ENCODE measurements at regions not wholly inside any gene's neighbourhood (a gene's known extent, or its start where the extent isn't known, plus 50 kb on each side); places are given as distances from the start of the nearest gene placed in this dataset.

- no peak for DNase-seq (ENCODE audit: low read depth)
- H3K4me3 ChIP-seq (ENCODE audit: control insufficient read depth, low read depth, low read length) = no peak overlapping the region
- TF ChIP-seq CTCF (conservative IDR thresholded peaks at IDR 0.05; ENCODE audit: control insufficient read depth, insufficient read depth, low read depth, low read length) = no peak
Measured at GRCh38 chr5:4196744-4197143, 601.1 kb downstream of the IRX1 start.

DNA sequence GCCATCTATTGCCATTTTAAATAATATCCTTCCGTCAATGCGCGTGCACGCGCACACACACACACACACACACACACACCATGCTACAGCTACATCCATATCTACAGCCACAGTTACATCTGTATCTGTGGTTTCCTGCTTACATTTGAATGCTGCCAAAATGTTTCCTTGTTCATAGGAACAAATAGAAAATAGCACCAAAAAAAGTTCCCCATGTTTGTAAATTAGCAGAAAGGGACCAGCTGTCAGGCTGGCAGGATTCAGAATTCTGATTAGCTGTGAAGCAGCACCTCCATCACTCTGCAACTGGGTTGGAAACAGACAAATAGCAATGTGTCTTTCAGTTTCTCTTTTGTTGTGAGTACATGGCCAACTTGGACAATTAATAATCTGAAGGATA lies 601.5 kb downstream of the IRX1 start:
- no peak overlapping the region for H3K4me3 ChIP-seq (ENCODE audit: control insufficient read depth, low read depth, low read length)
- no peak for DNase-seq (ENCODE audit: low read depth)
- no peak for TF ChIP-seq CTCF (conservative IDR thresholded peaks at IDR 0.05; ENCODE audit: control insufficient read depth, insufficient read depth, low read depth, low read length)

DNA sequence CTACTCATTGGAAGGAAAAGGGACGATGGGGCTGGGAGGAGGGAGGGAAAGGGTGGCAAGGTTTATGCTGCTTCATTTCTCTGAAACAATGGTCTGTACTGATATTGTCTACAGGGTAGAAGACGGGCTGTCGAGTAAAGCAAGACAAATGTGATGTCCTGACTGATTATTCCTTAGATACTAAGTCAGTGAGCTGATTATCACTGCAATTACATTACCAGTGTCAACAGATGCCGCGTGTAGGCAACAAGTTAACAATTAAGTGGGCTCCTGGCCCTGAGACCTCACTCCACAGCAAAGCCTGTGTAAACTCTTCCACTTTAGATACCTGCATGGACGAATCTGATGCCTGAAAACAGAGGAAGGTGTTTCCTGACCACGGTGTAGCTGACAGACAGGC lies 602.8 kb downstream of the IRX1 start:
- no peak overlapping the region for H3K4me3 ChIP-seq (ENCODE audit: control insufficient read depth, low read depth, low read length)
- TF ChIP-seq CTCF (conservative IDR thresholded peaks at IDR 0.05; ENCODE audit: control insufficient read depth, insufficient read depth, low read depth, low read length) = no peak
- no peak for DNase-seq (ENCODE audit: low read depth)

GRCh38 chr5:4199049-4199841 lies 603.6 kb downstream of the IRX1 start:
- no peak overlapping the region for H3K4me3 ChIP-seq (ENCODE audit: control insufficient read depth, low read depth, low read length)
- DNase-seq (ENCODE audit: low read depth) = no peak
- TF ChIP-seq CTCF (conservative IDR thresholded peaks at IDR 0.05; ENCODE audit: control insufficient read depth, insufficient read depth, low read depth, low read length) = no peak

DNA sequence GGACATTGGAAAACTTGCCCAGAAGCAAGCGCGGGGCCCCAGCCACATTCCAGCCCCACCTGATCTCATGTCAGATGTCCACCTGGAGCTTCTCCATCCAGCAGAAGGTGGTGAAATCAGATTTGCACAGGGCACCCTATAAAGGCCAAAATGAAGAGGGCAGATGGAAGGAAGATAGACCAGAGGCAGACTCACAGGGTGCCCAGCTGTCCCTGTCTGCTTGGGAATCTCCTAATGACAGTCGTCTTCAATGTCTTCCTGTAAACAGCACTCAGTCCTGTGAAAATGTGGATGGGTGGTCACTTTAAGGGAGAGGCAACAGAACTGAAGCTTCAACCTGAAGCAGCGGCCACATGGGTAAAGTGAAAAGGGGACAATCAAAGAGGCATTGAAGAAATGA lies 607.5 kb downstream of the IRX1 start:
- DNase-seq (ENCODE audit: low read depth) = no peak
- no peak overlapping the region for H3K4me3 ChIP-seq (ENCODE audit: control insufficient read depth, low read depth, low read length)
- no peak for TF ChIP-seq CTCF (conservative IDR thresholded peaks at IDR 0.05; ENCODE audit: control insufficient read depth, insufficient read depth, low read depth, low read length)

DNA sequence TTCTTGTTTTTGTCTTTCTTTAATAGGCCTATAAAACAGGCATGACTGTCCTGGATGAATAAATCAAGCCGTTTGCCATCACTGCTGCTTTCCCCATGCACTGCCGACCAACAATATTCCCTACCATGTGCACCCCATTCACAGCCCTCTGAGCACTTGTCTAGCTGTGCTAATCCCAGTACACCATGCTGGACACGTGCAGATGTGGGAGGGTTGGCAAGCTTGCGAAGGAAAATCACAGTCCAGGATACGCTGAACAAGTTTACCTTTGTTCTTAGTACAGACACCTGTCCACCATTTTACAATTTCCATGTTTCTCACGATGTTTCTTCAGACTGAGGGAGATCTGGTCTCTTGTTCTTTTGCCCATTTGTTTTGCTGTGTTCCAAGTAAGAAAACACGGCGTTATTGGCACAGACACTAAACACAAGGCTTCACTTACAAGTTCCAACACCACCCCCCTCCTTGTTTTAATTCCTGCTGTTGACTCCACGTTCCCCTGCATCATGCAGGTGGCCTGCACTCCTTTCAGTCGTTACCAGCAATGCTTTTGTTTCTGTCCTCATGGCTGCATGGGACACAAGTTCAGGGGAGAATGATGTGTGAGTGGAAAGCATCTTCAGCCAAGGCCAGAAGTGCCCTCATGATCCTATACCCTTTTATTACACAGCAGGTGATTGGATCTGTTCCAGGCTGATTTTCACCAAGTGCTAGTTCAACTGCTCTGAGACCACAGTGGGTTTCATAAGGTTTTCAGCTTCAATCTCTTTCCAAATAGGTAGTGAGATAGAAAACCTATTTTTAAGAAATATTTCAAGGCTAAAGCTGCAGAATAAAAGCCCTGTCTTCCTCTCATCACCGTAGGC lies 608.9 kb downstream of the IRX1 start:
- H3K4me3 ChIP-seq (ENCODE audit: control insufficient read depth, low read depth, low read length) = no peak overlapping the region
- TF ChIP-seq CTCF (conservative IDR thresholded peaks at IDR 0.05; ENCODE audit: control insufficient read depth, insufficient read depth, low read depth, low read length) = no peak
- no peak for DNase-seq (ENCODE audit: low read depth)
